Mesodermal cell (in vitro differentiated cells): ENCODE measurements at regions not wholly inside any gene's neighbourhood (a gene's known extent, or its start where the extent isn't known, plus 50 kb on each side); places are given as distances from the start of the nearest gene placed in this dataset.
"Not testable (repeated sequence)": the region's sequence is repeated elsewhere in the genome, so short reads cannot be mapped to it uniquely, and the experiment has no call there.

ENCODE experiments used
- H3K27ac ChIP-seq: 2 replicates; pipeline ENCODE4 v1.7.0; 2013; ENCODE audit warnings: mild to moderate bottlenecking, low read depth, low read length, moderate library complexity; ENCODE audit not compliant: severe bottlenecking
- H3K36me3 ChIP-seq: 2 replicates; pipeline ENCODE4 v1.7.1; 2013; ENCODE audit warnings: mild to moderate bottlenecking, low read length, moderate library complexity; ENCODE audit not compliant: control insufficient read depth, insufficient read depth
- H3K4me1 ChIP-seq: one replicate; pipeline ENCODE4 v1.7.1; 2013; ENCODE audit warnings: mild to moderate bottlenecking, low read length; ENCODE audit not compliant: insufficient read depth, control insufficient read depth, poor library complexity, severe bottlenecking
- H3K4me3 ChIP-seq: 2 replicates; pipeline ENCODE4 v1.7.0; 2013; ENCODE audit warnings: low read length, control low read depth, mild to moderate bottlenecking; ENCODE audit not compliant: insufficient read depth, poor library complexity, severe bottlenecking; ENCODE audit errors: extremely low read depth
- H3K9me3 ChIP-seq: 2 replicates; pipeline ENCODE4 v1.7.1; 2013; ENCODE audit warnings: mild to moderate bottlenecking, low read length, moderate library complexity; ENCODE audit not compliant: control insufficient read depth
- WGBS, 2 experiments: methylation state at CpG; one replicate each; pipeline ENCODE4 v1.1.5; 2013; ENCODE audit warnings: missing lambda C conversion rate in 2 of 2; ENCODE audit not compliant: insufficient coverage in 2 of 2; 5-methylcytosine and 5-hydroxymethylcytosine counted together

DNA sequence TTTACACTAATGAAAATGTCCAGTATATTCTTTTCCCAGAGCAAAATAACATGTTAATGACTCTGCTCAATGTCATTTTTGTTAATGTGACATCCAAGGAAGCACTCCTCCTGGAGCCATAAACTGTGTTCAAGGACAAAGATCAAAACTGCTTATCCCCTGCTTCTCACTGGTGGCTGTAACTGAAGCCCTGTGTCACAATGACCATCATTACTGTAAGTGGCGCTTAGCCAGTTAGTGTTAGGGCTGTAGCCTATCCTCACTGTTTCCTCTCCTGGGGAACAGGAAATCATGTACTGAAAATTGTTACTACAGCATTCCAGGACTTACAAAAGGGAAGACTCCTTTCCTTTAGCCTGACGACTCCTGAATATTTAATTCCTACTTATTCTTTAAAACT is 71.7 kb upstream of the COX7C start:
- no peak overlapping the region for H3K27ac ChIP-seq
- H3K4me1 ChIP-seq: no peaks in the 10 kb centered on the region
- WGBS, 2 experiments: 57% methylated on average over 1 of the region's 2 CpGs; no CpG with 5 or more reads in 1 of the 2 experiments
- no peak overlapping the region for H3K4me3 ChIP-seq
- no peaks in the 10 kb centered on the region for H3K9me3 ChIP-seq
- no peaks in the 10 kb centered on the region for H3K36me3 ChIP-seq

DNA sequence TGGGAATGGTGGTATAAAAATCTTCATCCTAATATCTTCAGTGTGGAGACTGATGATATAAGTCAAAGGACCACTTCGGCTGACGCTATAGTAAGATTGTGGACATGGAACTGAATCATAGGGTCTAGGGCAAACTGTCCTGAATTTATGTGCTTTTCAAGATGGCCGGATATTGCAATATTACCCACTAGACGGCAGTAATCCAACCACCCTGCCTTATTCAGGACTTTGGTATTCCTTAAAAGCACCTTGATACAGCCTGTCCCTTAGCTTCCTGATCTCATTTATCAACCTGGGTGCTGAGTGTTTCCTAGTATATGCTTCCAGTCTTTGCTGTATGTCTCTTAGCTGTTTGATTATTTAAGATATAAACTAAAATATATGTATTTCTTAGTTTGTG is 71.2 kb upstream of the COX7C start:
- no peak overlapping the region for H3K4me3 ChIP-seq
- no peaks in the 10 kb centered on the region for H3K36me3 ChIP-seq
- H3K9me3 ChIP-seq: no peaks in the 10 kb centered on the region
- H3K27ac ChIP-seq: no peak overlapping the region
- 93 to 96% methylated on average over 4 of the region's 4 CpGs for WGBS, 2 experiments
- no peaks in the 10 kb centered on the region for H3K4me1 ChIP-seq

DNA sequence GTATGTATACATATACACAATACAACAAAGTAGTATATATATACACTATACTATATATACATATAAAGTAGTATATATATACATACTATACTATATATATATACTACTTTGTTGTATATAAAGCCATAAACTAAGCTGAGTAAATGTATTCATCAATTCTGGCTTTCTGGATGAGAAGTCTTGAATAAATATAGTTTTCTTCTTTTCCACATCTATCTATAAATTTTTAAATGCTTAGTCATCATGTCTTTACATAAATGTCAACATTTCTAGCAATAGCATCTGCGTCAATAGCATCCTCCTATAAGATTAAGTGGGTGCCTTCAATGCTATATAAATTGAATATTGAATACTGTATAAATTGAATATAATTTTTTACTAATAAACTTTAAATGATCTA is 63.1 kb upstream of the COX7C start:
- H3K9me3 ChIP-seq: no peaks in the 10 kb centered on the region
- H3K27ac ChIP-seq: no peak overlapping the region
- H3K36me3 ChIP-seq: no peaks in the 10 kb centered on the region
- no CpG with 5 or more reads among the region's 1 CpG for WGBS, 2 experiments
- no peak overlapping the region for H3K4me3 ChIP-seq
- H3K4me1 ChIP-seq: no peaks in the 10 kb centered on the region

DNA sequence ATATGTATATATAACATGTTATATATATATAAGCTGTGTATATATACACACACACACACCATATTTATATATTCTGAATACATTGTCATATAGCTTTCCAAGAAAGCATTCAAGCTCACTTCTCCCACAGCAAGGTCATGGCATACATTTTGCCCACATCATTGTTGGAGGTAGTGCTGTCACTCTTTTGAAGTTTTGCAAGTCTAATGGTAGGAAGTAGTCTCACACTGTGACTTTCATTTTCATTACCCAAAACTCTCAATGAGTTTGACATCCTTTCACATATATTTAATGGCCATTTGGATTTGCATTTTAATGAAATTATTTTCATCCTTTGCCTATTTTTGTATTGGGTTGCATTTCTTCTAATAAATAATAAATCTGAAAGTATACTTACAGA is 59.8 kb upstream of the COX7C start:
- Histone ChIP-seq H3K9me3 (no peaks in the 10 kb centered on the region), H3K36me3 (no peaks in the 10 kb centered on the region), H3K4me1 (no peaks in the 10 kb centered on the region), H3K4me3 (no peak overlapping the region), H3K27ac (no peak overlapping the region)

DNA sequence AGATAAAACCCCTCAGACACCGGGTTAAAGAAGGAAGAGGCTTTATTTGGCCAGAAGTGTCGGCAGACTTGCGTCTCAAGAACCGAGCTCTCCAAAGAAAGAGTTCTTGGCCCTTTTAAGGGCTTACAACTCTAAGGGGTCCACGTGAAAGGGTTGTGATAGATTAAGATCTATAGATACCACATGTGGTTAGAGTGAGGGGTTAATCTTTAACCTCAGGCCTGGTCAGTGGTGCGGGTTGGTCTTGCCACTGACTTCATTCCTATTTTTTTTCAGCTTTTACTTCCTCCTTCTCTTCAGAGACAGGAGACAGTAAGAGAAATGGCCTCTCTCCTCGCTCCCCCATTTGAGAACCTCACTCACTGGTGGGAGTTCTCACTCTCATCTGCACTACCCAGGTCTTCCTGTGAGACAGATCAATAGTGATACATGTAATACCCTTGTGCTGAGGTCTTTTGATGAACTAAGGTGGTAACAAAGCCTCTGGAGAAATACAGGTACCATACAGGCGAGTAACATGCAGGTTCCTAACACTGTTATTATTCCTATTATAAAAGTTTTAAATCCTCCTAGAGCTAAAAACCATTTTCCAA is 52.4 kb upstream of the COX7C start:
- no peak overlapping the region for H3K4me3 ChIP-seq

DNA sequence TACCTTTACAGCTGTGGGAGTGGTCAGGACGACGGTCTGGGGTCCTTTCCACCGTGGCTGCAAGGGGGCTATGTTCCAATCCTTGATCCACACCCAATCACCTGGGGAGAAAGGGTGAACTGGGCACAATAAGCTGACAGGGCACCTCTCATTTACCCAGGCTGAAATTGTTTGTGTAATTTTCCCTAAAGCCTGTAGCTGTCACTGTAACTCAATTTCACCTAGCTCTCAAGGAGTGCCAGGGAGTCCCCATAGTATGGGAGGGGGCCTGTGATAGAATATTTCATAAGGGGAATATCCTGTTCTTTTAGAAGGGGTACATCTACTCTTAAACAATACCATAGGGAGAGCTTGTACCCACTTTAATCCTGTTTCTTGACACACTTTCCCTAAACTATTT is 51.7 kb upstream of the COX7C start:
- H3K4me3 ChIP-seq, H3K27ac ChIP-seq, H3K36me3 ChIP-seq, H3K4me1 ChIP-seq, H3K9me3 ChIP-seq: not testable (repeated sequence)
- WGBS, 2 experiments: no CpG with 5 or more reads among the region's 3 CpGs

More for the DNA sequence above, 52.4 kb upstream of the COX7C start:
- Histone ChIP-seq H3K36me3 (no peaks in the 10 kb centered on the region), H3K4me1 (no peaks in the 10 kb centered on the region), H3K27ac (no peak overlapping the region), H3K9me3 (no peaks in the 10 kb centered on the region)
- 82 to 94% methylated on average over 3 to 6 of the region's 8 CpGs for WGBS, 2 experiments
